Heart right ventricle (tissue), 16 donors: ENCODE measurements at regions not wholly inside any gene's neighbourhood (a gene's known extent, or its start where the extent isn't known, plus 50 kb on each side); places are given as distances from the start of the nearest gene placed in this dataset.

ENCODE experiments used
- ATAC-seq, 8 donors: fragments of 200-7000 bp; cut with Tn5 transposase; one replicate each; pipeline ENCODE4 v1.9.1; 2020; ENCODE audit warnings: mild to moderate bottlenecking in 8 of 8, moderate library complexity in 8 of 8, moderate number of reproducible peaks in 1 of 8
- DNase-seq, 2 donors: peaks; one replicate each; pipeline ENCODE4 v3.0.0-alpha.2; 2020
- H3K27ac ChIP-seq, 10 donors: fragments of 200-600 bp; sonication (generic) in 2 of 10; one replicate each; pipeline versions ENCODE4 v1.5.0 to v1.8.0; 2020 to 2022; ENCODE audit warnings: mild to moderate bottlenecking in 3 of 10
- H3K27me3 ChIP-seq, 7 donors: fragments of 200-600 bp; one replicate each; pipeline ENCODE4 v1.8.0; 2021 to 2022; ENCODE audit warnings: mild to moderate bottlenecking in 2 of 7
- H3K36me3 ChIP-seq, 9 donors: fragments of 200-600 bp; sonication (generic) in 1 of 9; one replicate each; pipeline versions ENCODE4 v1.5.0 to v1.8.0; 2020 to 2022; ENCODE audit warnings: mild to moderate bottlenecking in 2 of 9
- H3K4me1 ChIP-seq, 9 donors: fragments of 200-600 bp; sonication (generic) in 1 of 9; one replicate each; pipeline versions ENCODE4 v1.5.0 to v1.8.0; 2020 to 2022; ENCODE audit warnings: mild to moderate bottlenecking in 4 of 9
- H3K4me3 ChIP-seq, 10 donors: fragments of 200-600 bp; sonication (generic) in 2 of 10; one replicate each; pipeline versions ENCODE4 v1.5.0 to v1.8.0; 2020 to 2022; ENCODE audit warnings: mild to moderate bottlenecking in 7 of 10, moderate library complexity in 2 of 10
- H3K9me3 ChIP-seq, 11 donors: fragments of 200-600 bp in 10 of 11; sonication (generic) in 2 of 11; one replicate each; pipeline versions ENCODE4 v1.5.0 to v1.8.0; 2013 to 2022; ENCODE audit warnings: mild to moderate bottlenecking in 2 of 11, control low read depth in 1 of 11, moderate library complexity in 1 of 11
- WGBS, 2 donors: extraction: QIAGEN DNeasy Blood & Tissue Kit; methylation state at CpG; one replicate each; pipeline ENCODE4 v1.1.7; 2013; ENCODE audit warnings: inconsistent platforms in 1 of 2; 5-methylcytosine and 5-hydroxymethylcytosine counted together
- intact Hi-C, 10 donors: fragments of 100-400 bp; cut with DNase I; formaldehyde crosslinking; loops; one replicate each; pipeline versions ENCODE4 v1.11.1 to v1.14.2; 2022
- TF ChIP-seq, protein P1 (sequence below), 9 donors: fragments of 200-600 bp; sonication (generic) in 2 of 9; IDR thresholded peaks; one replicate each; pipeline versions ENCODE4 v1.5.0 to v1.8.0; 2021 to 2022; ENCODE audit warnings: antibody characterized with exemption in 9 of 9, mild to moderate bottlenecking in 5 of 9, moderate library complexity in 1 of 9
- donor health status: Arrhythmogenic right ventricular cardiomyopathy.
- donor health status: ischemic (EF 13 %, LVEDD 7.1; RV severe dilation, severe dysfunction).
- donor health status: healthy with polysubstance abuse.
- donor health status: DM: no; HTN: yes; CAD: no.
- donor health status: DM: no; HTN: no; CAD: no.
- donor health status: ischemic (EF 25% LVEDD 6.9; RV normal size, moderate dysfunction).
- donor health status: ischemic (EF 25% LVEDD 5.7; RV mildly dilated, moderate dysfunction).
- donor health status: healthy.
- donor health status: DM: yes; HTN: yes; CAD: no.
- donor health status: Ischemic cardiomyopathy.
- donor health status: ischemic (EF 35%, LVEDD 5.7; RV mildly dilated, moderate dysfunction).
- donor health status: nonischemic (EF 11% LVEDD 7.7; RV severe dilation, severe dysfunction).
- donor health status: DM: yes; HTN: yes; CAD: no.
- donor health status: PGD.
- donor health status: ischemic (EF 29% LVEDD 5.4; RV normal size, mild dysfunction).
- donor health status: nonischemic (EF 23%, LVEDD 6.1; RV moderate dilation, normal function).

DNA sequence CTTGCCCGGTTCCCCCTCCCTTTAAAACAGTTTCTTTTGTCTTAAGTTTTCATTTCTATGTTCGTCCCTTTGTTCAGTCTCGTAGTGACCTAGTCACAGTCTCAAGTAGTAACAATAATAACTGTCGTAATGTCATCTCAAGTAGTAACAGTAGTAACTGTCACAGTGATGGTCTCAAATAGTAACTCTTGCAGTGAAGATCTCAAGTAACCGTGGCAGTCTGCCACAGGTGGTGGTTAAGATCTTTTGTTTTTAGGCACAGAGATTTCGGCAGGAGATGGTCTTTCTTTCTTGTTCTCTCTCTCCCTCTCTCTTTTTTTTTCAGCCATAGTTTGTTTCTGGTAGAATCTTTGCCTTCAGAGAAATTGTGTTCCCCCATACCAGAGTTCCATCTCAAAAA, 656.0 kb upstream of the SGO1 start:
- no peak for ATAC-seq
- intact Hi-C loops, result no loop called here
- no peak overlapping the region for H3K27ac ChIP-seq
- H3K4me1 ChIP-seq, result no peaks in the 10 kb centered on the region
- no peaks in the 10 kb centered on the region for H3K9me3 ChIP-seq
- no peaks in the 10 kb centered on the region for H3K27me3 ChIP-seq
- TF ChIP-seq, protein P1, sequence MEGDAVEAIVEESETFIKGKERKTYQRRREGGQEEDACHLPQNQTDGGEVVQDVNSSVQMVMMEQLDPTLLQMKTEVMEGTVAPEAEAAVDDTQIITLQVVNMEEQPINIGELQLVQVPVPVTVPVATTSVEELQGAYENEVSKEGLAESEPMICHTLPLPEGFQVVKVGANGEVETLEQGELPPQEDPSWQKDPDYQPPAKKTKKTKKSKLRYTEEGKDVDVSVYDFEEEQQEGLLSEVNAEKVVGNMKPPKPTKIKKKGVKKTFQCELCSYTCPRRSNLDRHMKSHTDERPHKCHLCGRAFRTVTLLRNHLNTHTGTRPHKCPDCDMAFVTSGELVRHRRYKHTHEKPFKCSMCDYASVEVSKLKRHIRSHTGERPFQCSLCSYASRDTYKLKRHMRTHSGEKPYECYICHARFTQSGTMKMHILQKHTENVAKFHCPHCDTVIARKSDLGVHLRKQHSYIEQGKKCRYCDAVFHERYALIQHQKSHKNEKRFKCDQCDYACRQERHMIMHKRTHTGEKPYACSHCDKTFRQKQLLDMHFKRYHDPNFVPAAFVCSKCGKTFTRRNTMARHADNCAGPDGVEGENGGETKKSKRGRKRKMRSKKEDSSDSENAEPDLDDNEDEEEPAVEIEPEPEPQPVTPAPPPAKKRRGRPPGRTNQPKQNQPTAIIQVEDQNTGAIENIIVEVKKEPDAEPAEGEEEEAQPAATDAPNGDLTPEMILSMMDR (IDR thresholded peaks at IDR 0.05), result no peak
- H3K4me3 ChIP-seq, result no peak overlapping the region
- WGBS, 2 donors, result 86 to 95% methylated on average over 6 of the region's 6 CpGs
- no peaks in the 10 kb centered on the region for H3K36me3 ChIP-seq
- no peak for DNase-seq

DNA sequence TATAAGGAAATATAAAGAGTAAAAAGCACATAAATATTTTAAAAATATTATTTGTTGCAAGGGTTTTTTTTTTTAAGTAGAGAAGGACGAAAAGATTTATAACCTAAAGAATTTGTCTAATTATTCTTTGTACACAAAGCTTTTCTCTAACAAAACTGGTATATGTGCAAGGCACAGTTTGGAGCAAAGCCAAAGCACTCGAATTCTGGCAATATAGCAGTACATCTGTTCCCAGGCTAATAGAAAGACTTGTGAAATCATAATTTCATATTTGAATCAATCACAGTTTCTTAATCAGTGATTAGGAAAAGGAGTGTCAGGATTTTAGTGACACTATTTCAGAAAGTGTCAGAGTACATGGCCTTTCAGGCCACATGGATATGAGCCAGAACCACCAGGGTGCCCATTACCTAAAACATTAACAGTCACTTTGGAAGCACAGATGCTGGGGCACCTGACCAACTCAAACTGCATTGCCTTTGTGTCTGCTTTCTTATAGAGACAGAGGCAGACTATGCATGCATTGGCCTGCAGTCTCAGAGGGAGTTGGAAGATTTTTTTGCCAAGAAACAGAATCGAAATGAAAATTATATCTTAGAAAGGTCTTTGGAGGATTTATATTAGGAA, 651.8 kb upstream of the SGO1 start:
- H3K9me3 ChIP-seq, result peaks cover 0 to 13% (median 0%) of the 10 kb centered on the region in 11 donors

DNA sequence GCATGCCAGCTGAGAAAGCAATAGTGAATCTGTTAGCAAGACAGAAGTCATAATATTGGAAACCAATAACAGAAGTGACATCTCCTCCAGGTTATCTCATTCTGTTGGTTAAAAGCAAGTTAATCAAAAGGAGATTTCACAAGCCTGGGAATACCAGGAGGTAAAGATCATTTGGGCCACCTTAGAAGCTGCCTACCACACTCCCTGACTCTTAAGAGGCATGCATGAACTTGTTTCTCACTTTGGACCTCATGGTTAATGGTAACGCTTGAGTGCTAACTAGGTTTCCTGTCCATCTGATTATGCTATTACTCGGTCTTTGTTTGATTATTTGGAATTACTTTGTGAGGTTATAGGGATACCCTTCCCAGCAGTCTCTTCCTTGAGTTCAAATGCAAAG, 650.8 kb upstream of the SGO1 start:
- WGBS, 2 donors, result 74 to 82% methylated on average over 2 of the region's 2 CpGs
- Histone ChIP-seq H3K9me3 (peaks cover 0 to 13% (median 0%) of the 10 kb centered on the region in 11 donors), H3K27me3 (no peaks in the 10 kb centered on the region), H3K4me3 (no peak overlapping the region), H3K36me3 (no peaks in the 10 kb centered on the region), H3K4me1 (no peaks in the 10 kb centered on the region), H3K27ac (no peak overlapping the region)
- intact Hi-C loops, result no loop called here
- no peak for DNase-seq
- no peak for ATAC-seq
- TF ChIP-seq, protein P1 (IDR thresholded peaks at IDR 0.05), result no peak

More for the DNA sequence above, 651.8 kb upstream of the SGO1 start:
- Histone ChIP-seq H3K27ac (no peak overlapping the region), H3K4me3 (no peak overlapping the region), H3K4me1 (no peaks in the 10 kb centered on the region), H3K27me3 (no peaks in the 10 kb centered on the region), H3K36me3 (no peaks in the 10 kb centered on the region)
- TF ChIP-seq, protein P1 (IDR thresholded peaks at IDR 0.05), result no peak
- ATAC-seq, result no peak
- WGBS, 2 donors, result 51 to 56% methylated on average over 3 of the region's 3 CpGs
- intact Hi-C loops, result no loop called here
- DNase-seq, result no peak

DNA sequence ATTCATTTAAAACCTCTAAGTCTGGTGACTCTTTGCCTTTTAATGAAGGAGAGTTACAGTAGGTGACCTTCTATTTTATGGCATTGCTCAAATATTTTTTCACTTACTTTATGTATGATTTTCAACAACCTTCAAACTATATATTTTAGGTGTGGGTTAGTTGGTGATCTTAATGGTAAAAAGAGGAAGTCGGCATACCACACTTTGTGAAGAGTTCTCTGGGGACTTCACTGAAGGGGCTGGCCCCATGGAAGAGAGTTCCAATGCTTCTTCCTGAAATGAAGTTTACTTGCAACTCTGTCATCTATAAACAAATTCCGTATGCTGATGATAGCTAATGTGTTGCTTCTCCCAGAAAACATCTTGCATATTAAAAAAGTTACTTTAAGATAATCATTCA, 647.0 kb upstream of the SGO1 start:
- intact Hi-C loops, result no loop called here
- ATAC-seq, result no peak
- WGBS, 2 donors, result 81 to 82% methylated on average over 2 of the region's 2 CpGs
- no peak for DNase-seq
- H3K27me3 ChIP-seq, result no peaks in the 10 kb centered on the region
- no peak overlapping the region for H3K4me3 ChIP-seq
- H3K27ac ChIP-seq, result no peak overlapping the region
- no peaks in the 10 kb centered on the region for H3K36me3 ChIP-seq
- TF ChIP-seq, protein P1 (IDR thresholded peaks at IDR 0.05), result no peak
- no peaks in the 10 kb centered on the region for H3K4me1 ChIP-seq
- H3K9me3 ChIP-seq, result peaks cover 0 to 13% (median 0%) of the 10 kb centered on the region in 11 donors
